Osteocyte (in vitro differentiated cells): ENCODE measurements at regions not wholly inside any gene's neighbourhood (a gene's known extent, or its start where the extent isn't known, plus 50 kb on each side); places are given as distances from the start of the nearest gene placed in this dataset.

Experiments used
- DNase-seq: peaks from one replicate; pipeline ENCODE4 v3.0.0; 2021; ENCODE audit warnings: mixed read lengths; ENCODE audit not compliant: unreplicated experiment; ENCODE audit errors: extremely low spot score
- H3K27ac Mint-ChIP-seq: one replicate; pipeline ENCODE4 v1.8.0; 2021; ENCODE audit warnings: mild to moderate bottlenecking, mixed read lengths; ENCODE audit not compliant: unreplicated experiment
- H3K27me3 Mint-ChIP-seq: one replicate; pipeline ENCODE4 v1.8.0; 2021; ENCODE audit warnings: mixed read lengths; ENCODE audit not compliant: unreplicated experiment
- H3K36me3 Mint-ChIP-seq: one replicate; pipeline ENCODE4 v1.8.0; 2021; ENCODE audit warnings: mixed read lengths; ENCODE audit not compliant: unreplicated experiment
- H3K4me1 Mint-ChIP-seq: one replicate; pipeline ENCODE4 v1.8.0; 2021; ENCODE audit warnings: mixed read lengths; ENCODE audit not compliant: unreplicated experiment
- H3K4me3 Mint-ChIP-seq: one replicate; pipeline ENCODE4 v1.8.0; 2021; ENCODE audit warnings: mild to moderate bottlenecking, moderate library complexity, mixed read lengths; ENCODE audit not compliant: unreplicated experiment
- H3K9me3 Mint-ChIP-seq: one replicate; pipeline ENCODE4 v1.8.0; 2021; ENCODE audit warnings: mixed read lengths; ENCODE audit not compliant: unreplicated experiment
- TF ChIP-seq, protein P1 (sequence below): fragments of 200-600 bp; sonication (generic); IDR thresholded peaks from 2 replicates; pipeline ENCODE4 v1.5.0; 2021; ENCODE audit warnings: antibody characterized with exemption, mild to moderate bottlenecking, moderate library complexity

- H3K4me3 Mint-ChIP-seq, result no peak overlapping the region
- H3K36me3 Mint-ChIP-seq, result no peaks in the 10 kb centered on the region
- peaks cover 12% of the 10 kb centered on the region for H3K27me3 Mint-ChIP-seq
- no peak overlapping the region for H3K27ac Mint-ChIP-seq
- no peaks in the 10 kb centered on the region for H3K9me3 Mint-ChIP-seq
- TF ChIP-seq, protein P1, sequence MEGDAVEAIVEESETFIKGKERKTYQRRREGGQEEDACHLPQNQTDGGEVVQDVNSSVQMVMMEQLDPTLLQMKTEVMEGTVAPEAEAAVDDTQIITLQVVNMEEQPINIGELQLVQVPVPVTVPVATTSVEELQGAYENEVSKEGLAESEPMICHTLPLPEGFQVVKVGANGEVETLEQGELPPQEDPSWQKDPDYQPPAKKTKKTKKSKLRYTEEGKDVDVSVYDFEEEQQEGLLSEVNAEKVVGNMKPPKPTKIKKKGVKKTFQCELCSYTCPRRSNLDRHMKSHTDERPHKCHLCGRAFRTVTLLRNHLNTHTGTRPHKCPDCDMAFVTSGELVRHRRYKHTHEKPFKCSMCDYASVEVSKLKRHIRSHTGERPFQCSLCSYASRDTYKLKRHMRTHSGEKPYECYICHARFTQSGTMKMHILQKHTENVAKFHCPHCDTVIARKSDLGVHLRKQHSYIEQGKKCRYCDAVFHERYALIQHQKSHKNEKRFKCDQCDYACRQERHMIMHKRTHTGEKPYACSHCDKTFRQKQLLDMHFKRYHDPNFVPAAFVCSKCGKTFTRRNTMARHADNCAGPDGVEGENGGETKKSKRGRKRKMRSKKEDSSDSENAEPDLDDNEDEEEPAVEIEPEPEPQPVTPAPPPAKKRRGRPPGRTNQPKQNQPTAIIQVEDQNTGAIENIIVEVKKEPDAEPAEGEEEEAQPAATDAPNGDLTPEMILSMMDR, result no peak
- no peak for DNase-seq
- no peaks in the 10 kb centered on the region for H3K4me1 Mint-ChIP-seq
These were observed 242.9 kb downstream of the FOXA2 start for GRCh38 chr20:22341508-22341907.

DNA sequence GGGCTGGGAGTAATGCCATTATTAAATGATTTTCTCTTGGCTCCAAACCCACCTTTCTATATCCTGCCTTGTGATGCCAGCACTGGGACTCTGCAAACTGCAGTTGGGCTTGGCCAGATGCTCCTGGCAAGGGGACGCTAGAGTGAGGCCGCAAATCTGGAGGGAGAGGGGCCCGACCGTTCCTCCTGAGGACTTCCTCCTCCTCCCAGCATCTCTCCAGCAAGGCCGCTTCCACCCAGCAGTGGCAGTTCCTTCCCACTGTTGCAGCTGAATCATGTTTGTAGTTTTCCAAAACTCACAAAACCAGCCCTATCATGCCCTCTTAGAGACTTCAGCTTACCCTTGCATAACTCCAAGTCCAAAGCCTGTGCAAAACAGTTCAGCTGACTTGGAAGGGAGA is 244.4 kb downstream of the FOXA2 start:
- H3K27ac Mint-ChIP-seq, result no peak overlapping the region
- no peaks in the 10 kb centered on the region for H3K9me3 Mint-ChIP-seq
- TF ChIP-seq, protein P1, result no peak
- no peaks in the 10 kb centered on the region for H3K4me1 Mint-ChIP-seq
- no peaks in the 10 kb centered on the region for H3K36me3 Mint-ChIP-seq
- no peak for DNase-seq
- peaks cover 12% of the 10 kb centered on the region for H3K27me3 Mint-ChIP-seq
- H3K4me3 Mint-ChIP-seq, result no peak overlapping the region

- no peak overlapping the region for H3K4me3 Mint-ChIP-seq
- H3K27ac Mint-ChIP-seq, result no peak overlapping the region
- peaks cover 12% of the 10 kb centered on the region for H3K27me3 Mint-ChIP-seq
- no peaks in the 10 kb centered on the region for H3K9me3 Mint-ChIP-seq
- DNase-seq, result no peak
- no peaks in the 10 kb centered on the region for H3K4me1 Mint-ChIP-seq
- no peaks in the 10 kb centered on the region for H3K36me3 Mint-ChIP-seq
- TF ChIP-seq, protein P1, result peak; percentile 79
These were observed 245.1 kb downstream of the FOXA2 start for GRCh38 chr20:22339091-22339881.

DNA sequence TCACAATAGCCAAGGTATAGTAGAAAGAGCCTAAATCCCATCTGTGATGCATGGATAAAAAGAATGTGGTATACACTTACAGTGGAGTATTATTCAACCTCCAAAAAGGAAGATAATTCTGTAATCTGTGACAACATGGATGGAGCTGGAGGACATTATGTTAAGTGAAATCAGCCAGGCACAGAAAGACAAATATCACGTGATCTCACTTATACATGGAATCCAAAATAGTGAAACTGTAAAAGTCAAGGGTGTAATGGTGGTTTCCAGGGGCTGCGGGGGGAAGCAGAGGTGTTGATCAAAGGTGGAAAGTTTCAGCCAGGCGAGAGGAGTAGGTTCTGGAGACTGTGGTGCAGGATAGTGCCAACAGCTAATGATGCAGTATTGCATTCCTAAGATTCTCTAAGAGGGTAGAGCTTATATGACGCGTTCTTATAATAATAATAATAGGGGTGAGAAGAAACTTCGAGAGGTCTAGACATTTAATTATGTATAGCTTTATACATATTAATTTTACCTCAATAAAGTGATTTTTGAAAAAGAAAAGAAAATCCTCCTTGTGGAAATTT is 246.1 kb downstream of the FOXA2 start:
- Mint-ChIP-seq H3K27me3 (peaks cover 12% of the 10 kb centered on the region), H3K36me3 (no peaks in the 10 kb centered on the region), H3K4me1 (no peaks in the 10 kb centered on the region), H3K9me3 (no peaks in the 10 kb centered on the region), H3K27ac (no peak overlapping the region), H3K4me3 (no peak overlapping the region)
- TF ChIP-seq, protein P1, result no peak
- DNase-seq, result no peak

- no peak overlapping the region for H3K4me3 Mint-ChIP-seq
- no peaks in the 10 kb centered on the region for H3K9me3 Mint-ChIP-seq
- no peak overlapping the region for H3K27ac Mint-ChIP-seq
- no peak for DNase-seq
- no peaks in the 10 kb centered on the region for H3K36me3 Mint-ChIP-seq
- TF ChIP-seq, protein P1, result no peak
- no peaks in the 10 kb centered on the region for H3K4me1 Mint-ChIP-seq
- H3K27me3 Mint-ChIP-seq, result peaks cover 13% of the 10 kb centered on the region
These were observed 249.2 kb downstream of the FOXA2 start for GRCh38 chr20:22335210-22335609.
